Left ventricle myocardium inferior (tissue), 1 donor: ENCODE measurements at regions not wholly inside any gene's neighbourhood (a gene's known extent, or its start where the extent isn't known, plus 50 kb on each side); places are given as distances from the start of the nearest gene placed in this dataset.

Experiments
- DNase-seq: peaks from one replicate; pipeline ENCODE4 v3.0.0-alpha.2; 2020
- H3K27ac ChIP-seq: fragments of 200-600 bp; replicated peaks from 2 replicates; pipeline ENCODE4 v1.8.0; 2021
- H3K27me3 ChIP-seq: fragments of 200-600 bp; 2 replicates; pipeline ENCODE4 v1.8.0; 2021; ENCODE audit warnings: low read depth
- H3K36me3 ChIP-seq: fragments of 200-600 bp; 2 replicates; pipeline ENCODE4 v1.8.0; 2021
- H3K4me1 ChIP-seq: fragments of 200-600 bp; 2 replicates; pipeline ENCODE4 v1.8.0; 2021
- H3K4me3 ChIP-seq: fragments of 200-600 bp; 2 replicates; pipeline ENCODE4 v1.8.0; 2021; ENCODE audit warnings: mild to moderate bottlenecking, moderate library complexity
- H3K9me3 ChIP-seq: fragments of 200-600 bp; replicated peaks from 2 replicates; pipeline ENCODE4 v1.8.0; 2021
- CTCF ChIP-seq: fragments of 200-600 bp; IDR thresholded peaks from 2 replicates; pipeline ENCODE4 v1.8.0; 2021; ENCODE audit warnings: antibody characterized with exemption, mild to moderate bottlenecking, borderline replicate concordance
- intact Hi-C: fragments of 100-400 bp; cut with micrococcal nuclease; formaldehyde crosslinking; loops from one replicate; pipeline ENCODE4 v1.11.0; 2022
- donor health status: DM: no; HTN: yes; CAD: no; lungs with severe emphysema.

- no peak for TF ChIP-seq CTCF
- Histone ChIP-seq H3K9me3 (no peaks in the 10 kb centered on the region), H3K27me3 (no peaks in the 10 kb centered on the region), H3K4me1 (no peaks in the 10 kb centered on the region), H3K27ac (no peak overlapping the region), H3K36me3 (no peaks in the 10 kb centered on the region), H3K4me3 (no peak overlapping the region)
- intact Hi-C loops, result no loop called here
- no peak for DNase-seq
These were observed 425.3 kb downstream of the EPM2A start for GRCh38 chr6:145309842-145310535.

DNA sequence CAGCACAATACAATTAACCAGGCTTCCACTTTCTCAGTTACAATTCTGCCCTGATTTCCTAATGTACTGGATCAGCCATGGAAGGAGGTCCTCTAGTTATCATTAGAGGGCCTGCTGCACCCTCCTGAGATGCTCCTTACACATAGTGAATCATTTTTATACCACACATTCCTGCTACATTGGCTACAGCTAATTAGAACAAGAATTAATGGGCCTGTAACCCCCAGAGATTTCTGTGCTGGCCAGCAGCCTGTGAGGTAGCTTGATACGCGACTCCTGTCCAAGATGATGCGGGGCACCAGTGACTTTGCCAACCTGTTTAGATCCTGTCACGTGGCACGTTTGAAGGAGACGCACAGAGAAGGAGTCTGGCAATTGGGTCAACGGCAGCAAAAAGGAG lies 422.8 kb downstream of the EPM2A start:
- Histone ChIP-seq H3K36me3 (no peaks in the 10 kb centered on the region), H3K9me3 (peaks cover under 1% of the 10 kb centered on the region), H3K27me3 (no peaks in the 10 kb centered on the region), H3K4me3 (no peak overlapping the region), H3K4me1 (no peaks in the 10 kb centered on the region), H3K27ac (no peak overlapping the region)
- no peak for DNase-seq
- no peak for TF ChIP-seq CTCF
- intact Hi-C loops, result no loop called here

DNA sequence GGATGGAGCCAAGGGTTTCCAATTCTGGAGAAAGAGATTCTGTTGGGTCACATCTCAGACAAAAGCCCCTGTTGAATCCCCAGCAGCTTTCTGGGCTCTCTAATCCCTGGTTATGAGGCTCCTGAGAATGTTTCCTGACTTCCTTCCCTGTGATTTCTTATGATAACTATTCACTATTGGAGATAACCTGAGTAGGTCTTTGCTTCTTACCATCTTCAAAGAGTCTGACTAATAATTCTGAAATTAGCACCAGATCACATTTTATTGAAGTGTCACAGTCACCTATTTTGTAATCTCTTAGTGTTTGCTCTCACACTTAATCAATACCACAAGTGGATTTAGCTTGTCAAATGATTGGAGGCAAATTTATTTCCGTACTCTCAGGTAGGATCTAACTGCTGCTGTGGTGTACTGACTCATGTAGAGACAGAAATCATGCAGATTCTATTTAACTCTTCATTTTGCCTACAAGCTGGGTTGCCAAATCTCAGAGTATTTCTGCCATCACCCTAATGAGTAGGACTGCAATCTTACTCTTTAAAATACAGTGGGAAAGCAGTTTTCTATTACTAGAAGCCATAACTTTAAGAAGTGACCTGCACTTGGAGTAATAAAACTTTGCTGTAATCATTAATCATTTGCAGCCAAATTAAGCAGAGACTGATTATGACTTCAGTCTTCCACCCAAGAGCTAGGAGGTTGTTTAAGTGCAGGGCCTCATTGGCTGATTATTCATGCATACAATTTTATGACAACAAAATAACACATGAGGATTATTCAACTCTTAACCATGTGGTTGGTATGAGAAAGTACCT lies 422.1 kb downstream of the EPM2A start:
- no peak overlapping the region for H3K4me3 ChIP-seq
- H3K9me3 ChIP-seq, result peaks cover 8% of the 10 kb centered on the region

DNA sequence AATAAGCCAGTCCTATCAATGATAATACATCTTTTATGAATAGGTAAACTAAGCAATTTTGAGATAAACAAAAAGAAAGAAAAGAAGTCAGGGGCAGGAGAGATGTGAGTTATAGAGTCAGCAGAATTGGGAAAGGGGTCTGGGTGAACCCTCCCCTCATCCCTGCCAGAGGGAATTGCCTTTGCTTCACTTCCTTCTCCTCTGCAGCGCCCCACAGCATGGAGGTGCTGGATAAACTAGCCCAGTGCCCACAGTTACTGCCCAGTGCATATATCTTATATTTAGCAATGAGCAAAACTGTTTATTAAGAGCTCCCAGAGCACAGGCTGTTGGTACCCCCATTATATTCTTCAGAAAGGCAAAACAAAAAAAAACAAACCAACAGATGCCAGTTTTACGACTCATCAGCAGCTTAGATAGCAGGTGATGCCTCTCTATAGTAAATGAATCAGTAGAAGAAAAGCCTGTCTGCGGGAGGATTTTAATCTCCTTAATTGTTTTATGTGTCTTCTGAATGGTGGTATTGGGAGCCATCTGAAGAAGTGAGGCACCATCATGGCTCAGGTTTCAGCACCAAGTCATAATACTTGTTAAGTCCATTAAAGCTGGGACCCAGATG lies 419.2 kb downstream of the EPM2A start:
- H3K9me3 ChIP-seq, result peaks cover 12% of the 10 kb centered on the region
- H3K4me1 ChIP-seq, result no peaks in the 10 kb centered on the region
- DNase-seq, result no peak
- H3K27me3 ChIP-seq, result no peaks in the 10 kb centered on the region
- no peak for TF ChIP-seq CTCF
- H3K27ac ChIP-seq, result no peak overlapping the region
- H3K36me3 ChIP-seq, result no peaks in the 10 kb centered on the region
- intact Hi-C loops, result no loop called here
- H3K4me3 ChIP-seq, result no peak overlapping the region

More for the DNA sequence above, 422.1 kb downstream of the EPM2A start:
- no peaks in the 10 kb centered on the region for H3K36me3 ChIP-seq
- H3K27ac ChIP-seq, result no peak overlapping the region
- intact Hi-C loops, result no loop called here
- DNase-seq, result no peak
- no peak for TF ChIP-seq CTCF
- H3K27me3 ChIP-seq, result no peaks in the 10 kb centered on the region
- no peaks in the 10 kb centered on the region for H3K4me1 ChIP-seq

DNA sequence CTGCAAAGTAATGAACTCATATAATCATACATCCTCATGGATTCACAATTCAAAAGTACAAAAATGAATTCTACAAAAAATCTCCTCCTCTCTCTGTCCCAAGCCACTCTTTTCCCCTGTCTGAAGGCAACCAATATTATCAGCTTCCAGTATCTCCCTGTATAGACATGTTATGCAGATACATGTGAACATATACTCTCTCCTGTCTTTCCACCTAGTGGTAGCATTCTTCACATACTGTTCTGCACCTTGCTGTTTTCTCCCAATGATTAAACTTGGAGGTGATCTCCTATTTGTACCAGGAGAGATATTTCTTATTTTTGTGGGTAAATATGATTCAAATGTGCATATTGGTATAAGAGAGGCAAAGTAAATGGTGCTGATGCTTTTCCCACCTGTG lies 416.4 kb downstream of the EPM2A start:
- Histone ChIP-seq H3K27me3 (no peaks in the 10 kb centered on the region), H3K4me3 (no peak overlapping the region), H3K4me1 (peaks cover 2% of the 10 kb centered on the region), H3K9me3 (peaks cover 12% of the 10 kb centered on the region), H3K27ac (no peak overlapping the region), H3K36me3 (no peaks in the 10 kb centered on the region)
- intact Hi-C loops, result no loop called here
- no peak for TF ChIP-seq CTCF
- DNase-seq, result no peak
